Osteoblast (primary cell): ENCODE measurements at regions not wholly inside any gene's neighbourhood (a gene's known extent, or its start where the extent isn't known, plus 50 kb on each side); places are given as distances from the start of the nearest gene placed in this dataset.

Source experiments
- DNase-seq: peaks from one replicate; pipeline ENCODE4 v3.0.0; 2011; ENCODE audit warnings: low spot score, mixed read lengths; ENCODE audit not compliant: insufficient read length; ENCODE audit errors: missing footprints
- H2AFZ ChIP-seq: 2 replicates; pipeline ENCODE4 v1.6.0; 2011; ENCODE audit warnings: mild to moderate bottlenecking, low read length
- H3K27ac ChIP-seq: 2 replicates; pipeline ENCODE4 v1.5.1; 2011; ENCODE audit warnings: mild to moderate bottlenecking, low read depth, low read length, moderate library complexity
- H3K27me3 ChIP-seq: 2 replicates; pipeline ENCODE4 v1.6.0; 2012; ENCODE audit warnings: mild to moderate bottlenecking, control low read depth, inconsistent platforms, low read length, moderate library complexity; ENCODE audit not compliant: insufficient read depth
- H3K36me3 ChIP-seq: 2 replicates; pipeline ENCODE4 v1.5.1; 2011; ENCODE audit warnings: mild to moderate bottlenecking, low read length, control low read depth, moderate library complexity; ENCODE audit not compliant: insufficient read depth
- H3K4me1 ChIP-seq: 2 replicates; pipeline ENCODE4 v1.5.1; 2011; ENCODE audit warnings: mild to moderate bottlenecking, low read length, control low read depth, moderate library complexity; ENCODE audit not compliant: insufficient read depth
- H3K4me2 ChIP-seq: 2 replicates; pipeline ENCODE4 v1.6.0; 2011; ENCODE audit warnings: mild to moderate bottlenecking, low read length; ENCODE audit not compliant: insufficient read depth
- H3K4me3 ChIP-seq: fragments of 200-600 bp; sonication (generic); 3 replicates; pipeline ENCODE4 v1.5.1; 2012; ENCODE audit warnings: mild to moderate bottlenecking, low read length, inconsistent platforms; ENCODE audit not compliant: insufficient read depth
- H3K79me2 ChIP-seq: 2 replicates; pipeline ENCODE4 v1.6.0; 2012; ENCODE audit warnings: mild to moderate bottlenecking, low read length, control low read depth, inconsistent platforms; ENCODE audit not compliant: insufficient read depth
- H3K9me3 ChIP-seq: 2 replicates; pipeline ENCODE4 v1.5.1; 2011; ENCODE audit warnings: low read depth, low read length, control low read depth
- H4K20me1 ChIP-seq: 2 replicates; pipeline ENCODE4 v1.6.0; 2012; ENCODE audit warnings: mild to moderate bottlenecking, low read length, control low read depth; ENCODE audit not compliant: insufficient read depth
- TF ChIP-seq, protein P1 (sequence below): IDR thresholded peaks from 2 replicates; pipeline ENCODE4 v1.5.1; 2011; ENCODE audit warnings: mild to moderate bottlenecking, low read depth, low read length, moderate library complexity; ENCODE audit errors: extremely low read depth

DNA sequence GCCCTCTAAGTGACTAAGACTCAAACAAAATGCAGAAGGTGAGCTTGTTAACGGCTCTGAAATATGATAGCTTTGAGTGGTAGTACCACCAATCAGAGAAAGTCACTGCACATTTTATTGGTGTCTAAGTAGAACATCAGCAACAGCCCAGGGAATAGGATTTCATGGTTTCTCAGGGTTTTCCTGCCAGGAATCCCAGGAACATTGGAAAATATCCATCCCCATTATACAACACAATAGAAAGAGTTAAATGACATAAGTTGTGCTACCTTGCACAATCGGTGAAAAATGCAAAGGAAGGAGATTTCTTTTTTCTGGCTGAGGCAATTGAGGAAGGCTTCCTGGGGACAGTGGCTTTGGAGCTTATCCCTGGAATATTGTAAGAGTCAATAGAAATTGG, 283.1 kb downstream of the HLX start:
- TF ChIP-seq, protein P1, sequence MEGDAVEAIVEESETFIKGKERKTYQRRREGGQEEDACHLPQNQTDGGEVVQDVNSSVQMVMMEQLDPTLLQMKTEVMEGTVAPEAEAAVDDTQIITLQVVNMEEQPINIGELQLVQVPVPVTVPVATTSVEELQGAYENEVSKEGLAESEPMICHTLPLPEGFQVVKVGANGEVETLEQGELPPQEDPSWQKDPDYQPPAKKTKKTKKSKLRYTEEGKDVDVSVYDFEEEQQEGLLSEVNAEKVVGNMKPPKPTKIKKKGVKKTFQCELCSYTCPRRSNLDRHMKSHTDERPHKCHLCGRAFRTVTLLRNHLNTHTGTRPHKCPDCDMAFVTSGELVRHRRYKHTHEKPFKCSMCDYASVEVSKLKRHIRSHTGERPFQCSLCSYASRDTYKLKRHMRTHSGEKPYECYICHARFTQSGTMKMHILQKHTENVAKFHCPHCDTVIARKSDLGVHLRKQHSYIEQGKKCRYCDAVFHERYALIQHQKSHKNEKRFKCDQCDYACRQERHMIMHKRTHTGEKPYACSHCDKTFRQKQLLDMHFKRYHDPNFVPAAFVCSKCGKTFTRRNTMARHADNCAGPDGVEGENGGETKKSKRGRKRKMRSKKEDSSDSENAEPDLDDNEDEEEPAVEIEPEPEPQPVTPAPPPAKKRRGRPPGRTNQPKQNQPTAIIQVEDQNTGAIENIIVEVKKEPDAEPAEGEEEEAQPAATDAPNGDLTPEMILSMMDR = no peak
- H3K4me1 ChIP-seq = peaks cover 30% of the 10 kb centered on the region

DNA sequence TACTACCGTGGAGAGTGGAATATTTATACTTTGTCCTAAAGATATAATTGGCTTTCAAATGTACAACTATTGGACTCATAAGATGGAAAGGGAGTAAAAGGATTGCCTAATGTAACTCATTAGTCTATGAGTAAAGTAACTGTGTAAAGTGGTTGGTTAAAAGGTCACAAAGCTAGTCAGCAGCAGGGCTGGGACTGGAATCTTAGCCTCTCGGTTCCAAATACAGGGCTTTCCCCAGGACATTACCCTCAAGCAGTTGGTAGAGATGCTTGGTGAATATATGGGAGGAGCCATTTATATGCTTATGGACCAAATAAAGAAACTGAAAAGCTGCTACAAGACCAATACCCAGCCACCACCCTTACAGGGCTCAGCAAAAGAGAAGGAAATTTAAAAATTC, 283.7 kb downstream of the HLX start:
- Histone ChIP-seq H4K20me1 (no peaks in the 10 kb centered on the region), H3K4me3 (no peak overlapping the region), H3K27me3 (no peaks in the 10 kb centered on the region), H3K79me2 (no peaks in the 10 kb centered on the region), H3K9me3 (no peaks in the 10 kb centered on the region), H2AFZ (no peak overlapping the region), H3K4me2 (no peak overlapping the region), H3K36me3 (no peaks in the 10 kb centered on the region), H3K27ac (no peak overlapping the region), H3K4me1 (peaks cover 30% of the 10 kb centered on the region)
- TF ChIP-seq, protein P1 = no peak
- no peak for DNase-seq

More for the DNA sequence above, 283.1 kb downstream of the HLX start:
- Histone ChIP-seq H3K79me2 (no peaks in the 10 kb centered on the region), H2AFZ (no peak overlapping the region), H3K4me3 (no peak overlapping the region), H3K36me3 (no peaks in the 10 kb centered on the region), H3K4me2 (no peak overlapping the region), H3K27ac (no peak overlapping the region), H3K9me3 (no peaks in the 10 kb centered on the region), H3K27me3 (no peaks in the 10 kb centered on the region), H4K20me1 (no peaks in the 10 kb centered on the region)
- DNase-seq = no peak

DNA sequence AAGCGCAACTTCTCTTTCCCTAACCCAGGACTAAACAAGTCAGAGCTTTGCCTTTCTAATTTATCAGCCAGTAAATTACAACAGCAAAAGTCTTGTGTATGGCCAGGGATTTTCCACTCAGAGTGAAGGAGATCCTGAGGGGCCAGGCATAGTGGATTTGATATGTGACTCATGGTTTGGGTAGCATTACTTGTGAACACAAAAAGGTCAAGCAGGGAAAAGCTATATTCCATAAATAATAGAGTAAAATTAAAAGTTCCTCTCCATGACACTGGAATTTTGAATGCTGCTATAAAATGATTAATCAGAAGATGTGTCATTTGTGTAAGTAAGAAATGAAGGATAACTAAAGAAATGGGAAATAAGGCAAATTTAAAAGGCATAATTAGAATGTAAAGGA, 284.8 kb downstream of the HLX start:
- Histone ChIP-seq H3K9me3 (no peaks in the 10 kb centered on the region), H3K79me2 (no peaks in the 10 kb centered on the region), H3K27me3 (no peaks in the 10 kb centered on the region), H4K20me1 (no peaks in the 10 kb centered on the region), H3K27ac (no peak overlapping the region), H3K36me3 (no peaks in the 10 kb centered on the region), H2AFZ (no peak overlapping the region), H3K4me1 (peaks cover 30% of the 10 kb centered on the region), H3K4me2 (no peak overlapping the region), H3K4me3 (no peak overlapping the region)
- TF ChIP-seq, protein P1 = no peak
- no peak for DNase-seq

DNA sequence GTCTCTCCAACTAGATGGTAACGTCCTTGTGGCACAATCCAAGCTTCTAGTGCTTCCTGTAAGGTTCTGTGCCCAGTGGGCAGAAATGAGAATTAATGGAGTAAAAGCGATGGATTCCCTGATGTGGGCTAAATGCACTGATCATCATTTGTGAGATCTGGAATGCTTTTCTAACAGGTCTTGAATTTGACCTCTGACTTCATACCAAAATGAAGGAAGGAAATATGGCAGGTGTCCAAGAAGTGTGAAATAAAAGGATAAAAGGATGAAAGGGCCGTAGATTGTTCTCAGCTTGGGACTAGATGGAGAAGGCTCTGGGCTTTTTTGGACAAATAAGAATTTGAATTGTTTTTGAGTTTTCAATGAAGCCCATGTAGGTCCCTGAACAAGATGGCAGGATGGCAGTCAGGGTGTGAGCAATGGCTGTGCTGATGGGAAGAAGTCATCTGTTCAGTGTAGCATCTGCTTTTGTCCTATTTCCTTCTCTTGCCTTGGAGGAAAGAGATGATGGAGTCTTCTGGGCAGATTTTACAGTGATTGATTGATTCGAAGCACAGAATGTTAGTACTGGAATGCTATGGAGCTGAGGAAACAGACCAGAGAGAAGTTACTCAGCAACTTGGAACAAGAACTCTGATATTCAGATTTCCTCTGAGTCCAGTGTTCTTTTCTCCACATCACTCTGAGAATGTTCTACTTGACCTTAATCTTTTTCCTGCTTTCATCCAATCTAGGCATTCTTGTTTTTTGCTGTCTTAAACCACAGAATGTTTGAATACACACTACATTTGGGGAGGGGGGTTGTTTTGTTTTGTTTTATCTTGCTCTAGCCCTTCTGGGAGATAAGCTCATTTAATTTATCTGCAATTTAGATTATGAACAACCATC, 286.0 kb downstream of the HLX start:
- no peaks in the 10 kb centered on the region for H3K36me3 ChIP-seq
- no peaks in the 10 kb centered on the region for H3K27me3 ChIP-seq
- TF ChIP-seq, protein P1 = no peak
- H3K27ac ChIP-seq = no peak overlapping the region
- H3K9me3 ChIP-seq = no peaks in the 10 kb centered on the region
- H2AFZ ChIP-seq = no peak overlapping the region
- no peak overlapping the region for H3K4me3 ChIP-seq
- no peak for DNase-seq
- H3K4me1 ChIP-seq = peaks cover 30% of the 10 kb centered on the region
- H3K79me2 ChIP-seq = no peaks in the 10 kb centered on the region
- H3K4me2 ChIP-seq = no peak overlapping the region
- H4K20me1 ChIP-seq = no peaks in the 10 kb centered on the region
